AG09319 (cell line): ENCODE measurements at regions not wholly inside any gene's neighbourhood (a gene's known extent, or its start where the extent isn't known, plus 50 kb on each side); places are given as distances from the start of the nearest gene placed in this dataset.

Source experiments
- DNase-seq: peaks from one replicate; pipeline ENCODE4 v3.0.0-alpha.2; 2010; ENCODE audit warnings: low read depth; ENCODE audit errors: extremely low read depth
- CTCF ChIP-seq: IDR thresholded peaks from 2 replicates; pipeline ENCODE4 v1.5.1; 2011; ENCODE audit warnings: low read depth, mild to moderate bottlenecking, inconsistent platforms, low read length, moderate library complexity

- DNase-seq = no peak
- no peak for TF ChIP-seq CTCF
These were observed 84.3 kb upstream of the ZNF516 start for GRCh38 chr18:76579301-76579695.

- no peak for DNase-seq
- no peak for TF ChIP-seq CTCF
These were observed 83.7 kb upstream of the ZNF516 start for GRCh38 chr18:76578571-76579300.

GRCh38 chr18:76573325-76574025 lies 78.4 kb upstream of the ZNF516 start:
- no peak for DNase-seq
- no peak for TF ChIP-seq CTCF

GRCh38 chr18:76572518-76573247 lies 77.6 kb upstream of the ZNF516 start:
- no peak for DNase-seq
- no peak for TF ChIP-seq CTCF

- TF ChIP-seq CTCF = no peak
- no peak for DNase-seq
These were observed 76.6 kb upstream of the ZNF516 start for GRCh38 chr18:76571689-76572088.

- no peak for DNase-seq
- no peak for TF ChIP-seq CTCF
These were observed 75.8 kb upstream of the ZNF516 start for GRCh38 chr18:76570856-76571255.
